ENCODE measurements at regions not wholly inside any gene's neighbourhood (a gene's known extent, or its start where the extent isn't known, plus 50 kb on each side); places are given as distances from the start of the nearest gene placed in this dataset.

- TF ChIP-seq POLR2AphosphoS5 (IDR thresholded peaks at IDR 0.05; ENCODE audit: low read depth, low read length) (no peak), TAF1 (IDR thresholded peaks at IDR 0.05; ENCODE audit: borderline replicate concordance, insufficient read depth, low read length) (no peak), SIN3A (IDR thresholded peaks at IDR 0.05; ENCODE audit: borderline replicate concordance, insufficient read depth, low read length) (no peak)
- TF ChIP-seq, protein P1, sequence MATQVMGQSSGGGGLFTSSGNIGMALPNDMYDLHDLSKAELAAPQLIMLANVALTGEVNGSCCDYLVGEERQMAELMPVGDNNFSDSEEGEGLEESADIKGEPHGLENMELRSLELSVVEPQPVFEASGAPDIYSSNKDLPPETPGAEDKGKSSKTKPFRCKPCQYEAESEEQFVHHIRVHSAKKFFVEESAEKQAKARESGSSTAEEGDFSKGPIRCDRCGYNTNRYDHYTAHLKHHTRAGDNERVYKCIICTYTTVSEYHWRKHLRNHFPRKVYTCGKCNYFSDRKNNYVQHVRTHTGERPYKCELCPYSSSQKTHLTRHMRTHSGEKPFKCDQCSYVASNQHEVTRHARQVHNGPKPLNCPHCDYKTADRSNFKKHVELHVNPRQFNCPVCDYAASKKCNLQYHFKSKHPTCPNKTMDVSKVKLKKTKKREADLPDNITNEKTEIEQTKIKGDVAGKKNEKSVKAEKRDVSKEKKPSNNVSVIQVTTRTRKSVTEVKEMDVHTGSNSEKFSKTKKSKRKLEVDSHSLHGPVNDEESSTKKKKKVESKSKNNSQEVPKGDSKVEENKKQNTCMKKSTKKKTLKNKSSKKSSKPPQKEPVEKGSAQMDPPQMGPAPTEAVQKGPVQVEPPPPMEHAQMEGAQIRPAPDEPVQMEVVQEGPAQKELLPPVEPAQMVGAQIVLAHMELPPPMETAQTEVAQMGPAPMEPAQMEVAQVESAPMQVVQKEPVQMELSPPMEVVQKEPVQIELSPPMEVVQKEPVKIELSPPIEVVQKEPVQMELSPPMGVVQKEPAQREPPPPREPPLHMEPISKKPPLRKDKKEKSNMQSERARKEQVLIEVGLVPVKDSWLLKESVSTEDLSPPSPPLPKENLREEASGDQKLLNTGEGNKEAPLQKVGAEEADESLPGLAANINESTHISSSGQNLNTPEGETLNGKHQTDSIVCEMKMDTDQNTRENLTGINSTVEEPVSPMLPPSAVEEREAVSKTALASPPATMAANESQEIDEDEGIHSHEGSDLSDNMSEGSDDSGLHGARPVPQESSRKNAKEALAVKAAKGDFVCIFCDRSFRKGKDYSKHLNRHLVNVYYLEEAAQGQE (IDR thresholded peaks at IDR 0.05; ENCODE audit: insufficient read depth in 1 of 2, low read depth in 2 of 2, low read length in 2 of 2): no peak
These were observed 513.4 kb upstream of the FLRT2 start for GRCh38 chr14:85016496-85016895.
